Right lobe of liver (tissue), 4 donors: ENCODE measurements at regions not wholly inside any gene's neighbourhood (a gene's known extent, or its start where the extent isn't known, plus 50 kb on each side); places are given as distances from the start of the nearest gene placed in this dataset.

Source experiments
- POLR2A ChIP-seq: fragments of 450-650 bp; IDR thresholded peaks from one replicate; pipeline ENCODE4 v1.6.1; 2017; ENCODE audit warnings: antibody characterized with exemption, mild to moderate bottlenecking
- TF ChIP-seq, protein P1 (sequence below), 4 donors: fragments of 200-600 bp in 3 of 4; fragments of 450-650 bp in 1 of 4; IDR thresholded peaks; one replicate each; pipeline versions ENCODE4 v1.5.1 to v1.8.0; 2016 to 2022; ENCODE audit warnings: antibody characterized with exemption in 4 of 4, mild to moderate bottlenecking in 2 of 4
- donor health status: DM: no; HTN: no; CAD: no.
- donor health status: DM: no; HTN: no; CAD: no.
- donor health status: DM: no; HTN: yes; CAD: no.

DNA sequence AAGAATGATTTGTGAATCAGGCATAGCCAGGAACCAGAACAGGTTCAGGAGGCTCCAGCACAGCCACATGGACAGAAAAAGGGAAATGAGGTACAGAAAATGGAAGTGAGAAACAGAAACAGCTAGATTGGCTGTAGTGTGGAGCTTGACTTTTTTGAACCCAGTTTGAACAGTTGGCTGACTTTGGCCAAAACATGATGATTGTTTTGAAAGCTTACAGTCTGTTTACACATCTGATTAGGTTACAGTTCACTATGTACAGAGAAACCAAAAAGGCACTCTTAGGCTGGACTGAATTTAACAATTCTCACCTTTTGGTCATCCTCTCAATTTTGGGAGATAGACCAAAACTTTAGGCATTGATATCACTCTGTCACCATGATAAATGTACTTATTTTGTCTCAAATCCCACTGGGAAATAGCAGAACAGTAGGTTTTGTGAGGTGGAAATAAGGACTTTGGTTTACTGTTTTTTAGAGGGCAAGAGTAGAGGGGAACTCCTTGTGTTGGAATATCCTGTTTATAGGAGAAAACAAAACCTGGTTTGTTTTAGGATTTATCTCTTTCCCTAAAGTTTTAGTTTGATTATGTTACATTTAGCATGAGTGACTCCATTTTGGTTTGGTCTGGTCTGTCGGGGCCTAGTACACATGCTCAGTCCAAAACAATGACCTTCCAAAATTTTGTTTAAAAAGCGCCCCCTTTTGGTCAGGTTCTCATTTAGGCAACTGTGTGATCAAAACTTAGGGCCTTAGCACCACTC lies 123.1 kb downstream of the OLIG3 start:
- no peak for TF ChIP-seq POLR2A
- TF ChIP-seq, protein P1, sequence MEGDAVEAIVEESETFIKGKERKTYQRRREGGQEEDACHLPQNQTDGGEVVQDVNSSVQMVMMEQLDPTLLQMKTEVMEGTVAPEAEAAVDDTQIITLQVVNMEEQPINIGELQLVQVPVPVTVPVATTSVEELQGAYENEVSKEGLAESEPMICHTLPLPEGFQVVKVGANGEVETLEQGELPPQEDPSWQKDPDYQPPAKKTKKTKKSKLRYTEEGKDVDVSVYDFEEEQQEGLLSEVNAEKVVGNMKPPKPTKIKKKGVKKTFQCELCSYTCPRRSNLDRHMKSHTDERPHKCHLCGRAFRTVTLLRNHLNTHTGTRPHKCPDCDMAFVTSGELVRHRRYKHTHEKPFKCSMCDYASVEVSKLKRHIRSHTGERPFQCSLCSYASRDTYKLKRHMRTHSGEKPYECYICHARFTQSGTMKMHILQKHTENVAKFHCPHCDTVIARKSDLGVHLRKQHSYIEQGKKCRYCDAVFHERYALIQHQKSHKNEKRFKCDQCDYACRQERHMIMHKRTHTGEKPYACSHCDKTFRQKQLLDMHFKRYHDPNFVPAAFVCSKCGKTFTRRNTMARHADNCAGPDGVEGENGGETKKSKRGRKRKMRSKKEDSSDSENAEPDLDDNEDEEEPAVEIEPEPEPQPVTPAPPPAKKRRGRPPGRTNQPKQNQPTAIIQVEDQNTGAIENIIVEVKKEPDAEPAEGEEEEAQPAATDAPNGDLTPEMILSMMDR (IDR thresholded peaks at IDR 0.05) = peak in 1 of 4 donors; percentile 10
